ENCODE measurements at regions not wholly inside any gene's neighbourhood (a gene's known extent, or its start where the extent isn't known, plus 50 kb on each side); places are given as distances from the start of the nearest gene placed in this dataset.

DNA sequence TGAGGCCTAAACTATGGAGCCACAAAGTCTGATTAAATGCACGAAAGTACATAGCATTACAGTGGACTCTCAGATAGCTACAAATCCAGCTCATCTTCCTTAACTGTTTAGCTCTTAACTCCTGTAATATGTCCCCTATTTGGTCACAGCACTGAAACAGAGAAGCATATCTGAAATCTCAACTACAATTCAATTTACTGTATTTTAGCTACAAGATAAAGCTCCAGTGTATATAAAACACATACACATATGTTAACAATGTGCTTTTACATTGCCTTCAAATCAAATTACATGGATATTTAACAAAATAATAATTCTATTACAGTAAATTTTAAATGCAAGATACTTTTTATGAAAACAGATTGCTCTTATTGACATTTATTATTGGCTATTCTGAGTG lies 849.3 kb upstream of the PRMT6 start:
- Histone ChIP-seq H3K36me3 (ENCODE audit: control insufficient read depth in 2 of 2, extremely low read depth in 1 of 2, insufficient read depth in 2 of 2, low read length in 2 of 2) (no peaks in the 10 kb centered on the region), H3K9me3 (replicated peaks; ENCODE audit: control insufficient read depth, insufficient read depth, low read length) (no peaks in the 10 kb centered on the region), H3K4me3 (replicated peaks in 1 of 3; ENCODE audit: insufficient read depth in 1 of 3, low read depth in 1 of 3, low read length in 3 of 3) (no peak overlapping the region), H4K20me1 (replicated peaks; ENCODE audit: control insufficient read depth, extremely low read depth, insufficient read depth, low read length) (no peaks in the 10 kb centered on the region), H3K4me2 (ENCODE audit: insufficient read depth, low read length) (no peak overlapping the region), H3K4me1 (ENCODE audit: control insufficient read depth, extremely low read depth, insufficient read depth, low read length) (no peaks in the 10 kb centered on the region), H3K9me1 (replicated peaks; ENCODE audit: control insufficient read depth, extremely low read depth, insufficient read depth, low read length) (no peaks in the 10 kb centered on the region), H3K27me3 (ENCODE audit: control insufficient read depth in 2 of 2, insufficient read depth in 2 of 2, low read length in 2 of 2) (no peaks in the 10 kb centered on the region), H3K79me2 (ENCODE audit: control insufficient read depth, insufficient read depth, low read length) (no peaks in the 10 kb centered on the region), H3K27ac (ENCODE audit: insufficient read depth, low read depth, low read length) (no peak overlapping the region), H3K9ac (replicated peaks; ENCODE audit: extremely low read depth, insufficient read depth, low read length) (no peak overlapping the region), H2AFZ (ENCODE audit: low read depth, low read length) (no peak overlapping the region)
- intact Hi-C loops (cut with micrococcal nuclease) = no loop called here
- POLR2A ChIA-PET = no interaction called here
- dilution Hi-C loops (cut with MboI; ENCODE audit: extremely low pct_ligation_motif_present, low sequenced_read_pairs) = no loop called here
- BruUV-seq (replicated peaks) = no TSS peak
- no peak for TF ChIP-seq JUN (IDR thresholded peaks at IDR 0.05; ENCODE audit: borderline replicate concordance, insufficient read depth, insufficient read length, low read depth)
- TF ChIP-seq, protein P1, sequence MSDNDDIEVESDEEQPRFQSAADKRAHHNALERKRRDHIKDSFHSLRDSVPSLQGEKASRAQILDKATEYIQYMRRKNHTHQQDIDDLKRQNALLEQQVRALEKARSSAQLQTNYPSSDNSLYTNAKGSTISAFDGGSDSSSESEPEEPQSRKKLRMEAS (IDR thresholded peaks at IDR 0.05; ENCODE audit: insufficient read depth, insufficient read length) = no peak
- no peak for TF ChIP-seq FOS (IDR thresholded peaks at IDR 0.05; ENCODE audit: borderline replicate concordance, insufficient read depth, low read length)
- no peak for TF ChIP-seq MYC (IDR thresholded peaks at IDR 0.05; ENCODE audit: low read depth, low read length)
- no peak for TF ChIP-seq GATA2 (IDR thresholded peaks at IDR 0.05; ENCODE audit: insufficient read depth, insufficient read length, low read depth, low read length)
- TF ChIP-seq POLR2AphosphoS5 (IDR thresholded peaks at IDR 0.05; ENCODE audit: insufficient read depth, low read depth, low read length) = no peak
- no peak for TF ChIP-seq EZH2 (IDR thresholded peaks at IDR 0.05; ENCODE audit: borderline replicate concordance, low read depth, low read length, severe bottlenecking)
- TF ChIP-seq, protein P2, sequence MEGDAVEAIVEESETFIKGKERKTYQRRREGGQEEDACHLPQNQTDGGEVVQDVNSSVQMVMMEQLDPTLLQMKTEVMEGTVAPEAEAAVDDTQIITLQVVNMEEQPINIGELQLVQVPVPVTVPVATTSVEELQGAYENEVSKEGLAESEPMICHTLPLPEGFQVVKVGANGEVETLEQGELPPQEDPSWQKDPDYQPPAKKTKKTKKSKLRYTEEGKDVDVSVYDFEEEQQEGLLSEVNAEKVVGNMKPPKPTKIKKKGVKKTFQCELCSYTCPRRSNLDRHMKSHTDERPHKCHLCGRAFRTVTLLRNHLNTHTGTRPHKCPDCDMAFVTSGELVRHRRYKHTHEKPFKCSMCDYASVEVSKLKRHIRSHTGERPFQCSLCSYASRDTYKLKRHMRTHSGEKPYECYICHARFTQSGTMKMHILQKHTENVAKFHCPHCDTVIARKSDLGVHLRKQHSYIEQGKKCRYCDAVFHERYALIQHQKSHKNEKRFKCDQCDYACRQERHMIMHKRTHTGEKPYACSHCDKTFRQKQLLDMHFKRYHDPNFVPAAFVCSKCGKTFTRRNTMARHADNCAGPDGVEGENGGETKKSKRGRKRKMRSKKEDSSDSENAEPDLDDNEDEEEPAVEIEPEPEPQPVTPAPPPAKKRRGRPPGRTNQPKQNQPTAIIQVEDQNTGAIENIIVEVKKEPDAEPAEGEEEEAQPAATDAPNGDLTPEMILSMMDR (IDR thresholded peaks at IDR 0.05; ENCODE audit: extremely low read depth in 1 of 2, insufficient read depth in 1 of 2, low read depth in 1 of 2, low read length in 2 of 2) = no peak
- no peak for TF ChIP-seq POLR2A (IDR thresholded peaks at IDR 0.05; ENCODE audit: low read depth, low read length)
- DNase-seq (ENCODE audit: low read depth, low spot score) = no peak
- CTCF ChIA-PET = no interaction called here
- FAIRE-seq = no peak

Data from endothelial cell of umbilical vein (primary cell).